GM18873 (cell line): ENCODE measurements at regions not wholly inside any gene's neighbourhood (a gene's known extent, or its start where the extent isn't known, plus 50 kb on each side); places are given as distances from the start of the nearest gene placed in this dataset.
"Not testable (repeated sequence)": the region's sequence is repeated elsewhere in the genome, so short reads cannot be mapped to it uniquely, and the experiment has no call there.

ENCODE experiments used
- ATAC-seq: cut with Tn5 transposase; IDR thresholded peaks from one replicate; pipeline ENCODE4 v1.9.1; 2021; ENCODE audit warnings: mild to moderate bottlenecking, moderate library complexity, moderate number of reproducible peaks; ENCODE audit not compliant: unreplicated experiment, low FRiP score

DNA sequence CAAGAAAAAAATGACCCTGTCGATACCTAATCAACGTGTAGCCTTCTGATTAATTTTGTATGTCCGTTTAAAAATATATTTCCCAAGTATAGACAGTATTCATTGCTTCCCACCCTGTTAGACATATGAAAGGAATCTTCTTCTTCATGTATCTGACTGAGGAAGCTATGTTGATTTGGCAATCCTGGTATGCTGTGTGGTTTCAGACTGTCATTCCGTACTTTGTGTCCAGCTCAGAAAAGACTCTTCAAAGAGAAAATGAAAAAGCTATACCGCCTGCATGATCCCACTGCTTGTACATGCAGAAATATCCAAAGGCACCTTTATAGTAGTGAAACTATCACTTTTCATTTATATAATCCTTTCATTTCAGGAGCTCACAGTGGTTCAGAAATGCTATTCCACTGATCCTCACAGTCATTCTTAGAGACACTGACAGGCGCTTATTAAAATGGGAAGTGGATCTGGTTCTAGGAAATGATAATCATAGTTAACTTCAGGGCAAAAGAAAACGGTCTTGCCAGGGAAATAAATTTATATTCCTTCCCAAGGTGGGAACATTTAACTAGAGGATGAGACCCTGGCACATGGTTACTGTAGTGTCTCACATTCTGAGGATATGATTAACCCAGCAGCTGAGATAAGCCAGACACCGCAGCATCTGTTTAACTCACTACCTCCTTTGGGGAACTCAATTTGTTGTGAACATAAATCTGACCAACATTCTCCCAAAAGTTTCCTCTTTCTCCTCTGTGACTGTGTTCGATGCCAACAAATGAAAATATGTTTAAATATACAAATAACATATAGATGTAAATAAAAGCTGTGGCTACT lies 599.2 kb upstream of the LUZP2 start:
- ATAC-seq, result no peak

- no peak for ATAC-seq
These were observed 593.7 kb upstream of the LUZP2 start for GRCh38 chr11:23903044-23903704.

- no peak for ATAC-seq
These were observed 577.4 kb upstream of the LUZP2 start for GRCh38 chr11:23919455-23919854.

- no peak for ATAC-seq
These were observed 573.5 kb upstream of the LUZP2 start for GRCh38 chr11:23923357-23923756.

GRCh38 chr11:23924226-23924625 lies 572.6 kb upstream of the LUZP2 start:
- no peak for ATAC-seq

DNA sequence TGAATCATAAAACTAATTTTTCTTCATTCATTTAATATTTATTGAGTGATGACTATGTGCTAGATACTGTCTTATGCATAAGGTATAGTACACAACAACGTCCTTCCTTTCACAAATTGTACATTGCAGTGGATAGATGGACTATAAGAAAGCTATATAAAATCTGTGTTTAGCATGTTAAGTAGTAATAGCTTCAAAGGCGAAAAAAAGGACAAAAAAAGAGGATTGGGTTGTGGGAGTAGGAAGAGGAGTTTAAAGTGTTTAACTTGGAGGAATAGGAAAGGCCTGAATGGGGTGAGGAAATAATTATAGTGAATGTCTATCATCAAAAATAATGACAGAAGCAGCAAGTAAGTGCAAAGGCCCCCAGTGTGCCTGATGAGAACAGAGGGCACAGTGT lies 565.4 kb upstream of the LUZP2 start:
- no peak for ATAC-seq

DNA sequence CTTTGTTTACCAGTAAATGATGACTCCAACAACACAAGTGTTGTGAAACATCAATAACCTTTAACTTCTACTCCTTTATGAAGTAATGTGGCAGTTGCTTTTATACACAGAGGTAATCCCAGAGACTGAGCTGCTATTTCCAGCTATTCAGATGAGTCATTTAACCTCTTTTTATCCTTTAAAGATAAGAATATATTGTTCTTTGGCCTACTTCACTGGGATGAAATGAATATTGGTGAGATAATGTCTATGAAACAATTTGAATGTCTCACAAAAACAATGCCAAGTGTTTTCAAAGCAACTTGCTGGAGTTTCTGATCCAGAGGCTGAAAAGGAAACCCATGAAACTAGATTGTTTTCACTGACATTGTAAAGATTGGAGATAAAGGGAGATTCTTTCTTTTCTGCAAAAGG lies 564.4 kb upstream of the LUZP2 start:
- ATAC-seq, result no peak

- ATAC-seq, result no peak
These were observed 563.1 kb upstream of the LUZP2 start for GRCh38 chr11:23933721-23934120.

GRCh38 chr11:23934671-23935270 lies 562.1 kb upstream of the LUZP2 start:
- not testable (repeated sequence) for ATAC-seq

GRCh38 chr11:23942117-23942815 lies 554.6 kb upstream of the LUZP2 start:
- ATAC-seq, result not testable (repeated sequence)

- no peak for ATAC-seq
These were observed 551.9 kb upstream of the LUZP2 start for GRCh38 chr11:23944923-23945322.

DNA sequence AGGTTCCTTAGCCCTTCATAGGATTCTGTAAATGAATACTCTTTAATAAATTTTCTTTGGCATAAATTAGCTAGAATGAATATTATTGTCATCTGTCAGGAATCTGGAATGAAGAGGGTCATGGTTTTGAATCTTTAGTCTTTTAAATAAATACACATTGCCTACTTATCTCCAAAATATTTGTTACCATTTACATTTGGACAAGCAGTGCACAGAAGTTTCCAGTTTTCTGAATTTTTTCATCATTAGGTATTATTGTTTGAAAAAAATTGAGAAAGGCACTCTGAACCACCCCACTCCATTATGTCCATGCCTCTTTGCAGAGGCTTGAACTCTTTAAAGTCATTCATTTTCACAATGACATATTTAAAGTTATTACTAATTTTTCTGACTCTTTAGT lies 549.0 kb upstream of the LUZP2 start:
- no peak for ATAC-seq

DNA sequence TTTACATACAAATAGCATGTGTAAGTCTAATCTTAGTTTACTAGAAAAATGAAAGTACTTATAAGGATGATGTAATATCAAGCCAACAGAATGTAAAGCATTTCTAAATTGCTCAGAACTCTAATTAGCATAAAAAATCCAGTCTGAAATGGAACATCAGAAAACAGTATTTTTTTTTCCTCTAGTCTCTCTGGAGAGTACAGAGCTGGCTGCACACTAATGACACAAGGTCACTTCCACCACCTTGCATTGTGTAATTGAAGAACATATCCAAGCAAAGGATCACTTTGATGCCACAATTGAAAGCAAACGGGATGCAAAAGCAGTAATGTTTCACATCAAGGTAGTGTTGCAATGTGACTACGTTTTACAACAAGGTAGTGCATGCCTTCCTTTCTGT lies 548.0 kb upstream of the LUZP2 start:
- no peak for ATAC-seq

DNA sequence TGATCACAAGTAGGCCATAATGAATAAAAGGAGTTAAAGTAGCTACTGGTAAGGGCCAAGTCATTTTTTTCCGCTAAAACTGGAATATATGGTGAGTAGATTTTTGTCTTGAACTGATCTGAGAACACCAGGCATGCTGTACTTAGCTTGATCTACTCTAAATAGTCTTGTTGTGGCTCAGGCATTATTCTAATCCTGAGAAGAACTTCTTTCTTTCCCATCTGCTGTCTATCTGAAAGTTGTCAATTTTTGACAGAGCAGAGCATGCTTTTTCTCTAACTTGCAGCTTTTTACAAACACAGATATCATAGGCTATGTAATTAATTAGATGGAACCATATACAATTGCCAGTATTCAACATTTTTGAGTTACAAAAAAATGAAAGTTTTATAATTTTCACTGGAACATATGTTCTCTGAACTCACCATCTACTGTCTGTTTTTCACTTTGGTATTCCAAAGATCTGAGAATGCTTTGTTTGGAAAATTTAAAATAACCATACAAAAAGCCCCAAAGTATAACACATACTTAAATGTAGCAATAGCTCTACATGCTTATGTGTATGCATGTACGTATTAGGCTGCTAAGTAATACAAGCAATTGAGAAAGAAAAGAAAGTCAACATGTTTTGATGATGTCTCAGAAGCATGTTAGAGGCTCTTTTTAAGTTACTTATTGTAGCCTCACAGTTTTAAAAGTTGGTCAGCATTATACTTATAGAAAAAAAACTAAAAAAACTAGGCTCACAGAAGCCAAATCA lies 542.7 kb upstream of the LUZP2 start:
- no peak for ATAC-seq

GRCh38 chr11:23954730-23955129 lies 542.1 kb upstream of the LUZP2 start:
- ATAC-seq, result no peak

DNA sequence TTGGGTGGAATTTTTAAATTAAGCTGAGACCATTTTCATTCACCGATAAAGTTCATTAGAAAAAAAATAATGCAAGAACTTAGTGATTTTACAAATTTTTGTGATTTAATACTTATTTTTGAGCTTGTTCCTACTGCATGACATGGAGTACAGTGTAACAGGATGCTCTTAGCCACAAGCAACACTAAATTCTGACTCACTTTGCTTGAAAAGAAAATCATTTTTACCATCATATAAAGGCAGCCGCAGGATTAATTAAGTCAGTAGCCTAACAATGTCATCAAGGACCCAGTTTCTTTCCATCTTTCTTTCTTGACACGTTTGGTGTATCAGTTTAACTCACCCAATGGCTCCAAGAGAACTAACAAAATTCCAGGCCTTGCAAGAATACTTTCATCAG lies 540.3 kb upstream of the LUZP2 start:
- ATAC-seq, result no peak

- ATAC-seq, result no peak
These were observed 539.5 kb upstream of the LUZP2 start for GRCh38 chr11:23957314-23957713.

GRCh38 chr11:23959462-23959861 lies 537.4 kb upstream of the LUZP2 start:
- no peak for ATAC-seq

GRCh38 chr11:23961503-23962338 lies 535.1 kb upstream of the LUZP2 start:
- ATAC-seq, result no peak
